GM18858 (cell line): ENCODE measurements at regions not wholly inside any gene's neighbourhood (a gene's known extent, or its start where the extent isn't known, plus 50 kb on each side); places are given as distances from the start of the nearest gene placed in this dataset.
"Not testable (repeated sequence)": the region's sequence is repeated elsewhere in the genome, so short reads cannot be mapped to it uniquely, and the experiment has no call there.

ENCODE experiments used
- ATAC-seq: cut with Tn5 transposase; IDR thresholded peaks from one replicate; pipeline ENCODE4 v1.9.1; 2021; ENCODE audit not compliant: unreplicated experiment

- ATAC-seq, result no peak
Observed at GRCh38 chr2:49807689-49808088, 653.4 kb upstream of the FSHR start.

GRCh38 chr2:49804111-49804510 is 649.8 kb upstream of the FSHR start:
- ATAC-seq, result no peak

- ATAC-seq, result no peak
Observed at GRCh38 chr2:49801898-49802450, 647.7 kb upstream of the FSHR start.

- ATAC-seq, result no peak
Observed at GRCh38 chr2:49798570-49798969, 644.3 kb upstream of the FSHR start.

- no peak for ATAC-seq
Observed at GRCh38 chr2:49796266-49796665, 642.0 kb upstream of the FSHR start.

DNA sequence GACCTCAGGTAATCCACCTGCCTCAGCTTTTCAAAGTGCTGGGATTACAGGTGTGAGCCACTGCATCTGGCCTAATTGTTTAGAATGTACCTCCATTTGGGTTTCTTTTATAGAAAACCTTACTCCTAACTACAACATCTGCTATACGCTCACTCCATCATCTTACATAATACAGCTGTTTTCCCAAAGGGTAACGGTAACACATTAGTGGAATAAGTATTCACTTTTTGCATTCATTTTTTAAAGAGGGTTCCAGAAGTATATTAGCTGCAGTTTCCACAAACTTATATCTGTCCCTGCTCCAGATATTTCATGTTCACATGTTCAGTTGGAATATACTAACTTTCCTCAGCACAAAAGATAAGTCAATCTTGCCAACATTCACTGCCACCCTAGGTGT is 640.1 kb upstream of the FSHR start:
- ATAC-seq, result no peak

DNA sequence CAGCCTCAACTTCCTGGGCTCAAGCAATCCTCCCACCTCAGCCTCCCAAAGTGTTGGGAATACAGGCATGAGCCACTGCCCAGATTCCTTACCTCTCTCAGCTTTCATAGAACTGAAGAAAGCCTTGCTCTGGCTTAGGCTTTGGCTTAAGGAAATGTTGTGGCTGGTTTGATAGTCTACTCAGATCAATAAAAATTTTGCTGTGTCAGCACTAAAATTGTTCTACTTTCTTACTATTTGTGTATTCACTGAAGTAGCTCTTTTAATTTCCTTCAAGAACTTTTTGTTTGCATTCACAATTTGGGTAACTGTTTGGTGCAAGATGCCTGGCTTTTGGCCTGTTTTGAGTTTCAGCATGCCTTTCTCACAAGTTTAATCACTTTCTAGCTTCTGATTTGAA is 634.0 kb upstream of the FSHR start:
- no peak for ATAC-seq

GRCh38 chr2:49780949-49781348 is 626.6 kb upstream of the FSHR start:
- ATAC-seq, result no peak

DNA sequence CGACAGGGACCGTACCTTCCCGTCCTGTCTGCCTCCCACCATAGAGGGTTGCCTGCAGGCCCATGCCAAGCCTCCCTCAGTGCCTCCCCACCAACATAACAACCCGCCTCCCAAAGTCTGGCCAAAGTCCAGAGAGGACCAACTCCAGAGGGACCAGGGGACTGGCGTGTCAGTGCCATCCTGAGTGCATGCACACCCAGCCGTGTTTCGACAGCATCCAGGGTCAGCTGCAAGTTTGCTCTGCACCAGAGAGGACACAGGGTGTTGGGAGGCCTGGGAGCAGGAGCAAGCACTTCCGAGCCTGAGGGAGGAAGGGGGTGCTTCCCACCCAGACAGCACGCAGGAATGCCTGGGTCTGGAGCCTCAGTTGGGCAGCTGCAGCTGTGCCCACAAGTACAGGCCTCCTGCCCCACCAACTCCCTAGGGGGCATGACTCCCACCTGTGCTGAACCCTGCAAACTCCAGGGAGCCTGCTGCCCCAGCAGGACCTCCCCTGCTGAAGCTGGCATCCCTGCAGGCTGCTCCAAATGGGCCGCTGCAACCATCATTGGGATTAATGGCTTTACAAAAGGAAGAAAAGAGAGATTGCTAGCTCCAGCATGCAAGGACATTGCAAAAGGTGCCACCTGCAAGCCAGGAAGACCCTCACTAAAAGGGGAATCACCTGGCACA is 618.1 kb upstream of the FSHR start:
- ATAC-seq, result no peak

DNA sequence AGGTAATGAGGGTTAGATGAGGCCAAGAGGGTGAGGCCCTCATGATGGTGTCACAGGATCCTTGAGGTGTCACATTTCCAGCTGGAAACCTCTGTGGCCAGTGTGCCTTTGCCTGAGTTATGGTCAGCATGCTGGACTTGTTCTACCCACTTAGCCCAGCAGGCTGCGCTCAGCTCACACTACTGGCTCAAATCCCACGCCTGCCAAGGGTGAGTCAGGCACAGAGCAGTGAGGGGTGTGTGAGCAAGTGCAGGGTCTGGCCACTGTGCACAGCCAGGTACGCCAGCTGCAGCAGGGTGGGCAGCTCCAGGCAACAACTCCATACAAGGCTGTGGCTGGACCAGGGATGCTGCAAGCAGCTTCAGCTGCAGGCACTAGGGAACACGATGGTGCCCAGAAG is 616.6 kb upstream of the FSHR start:
- ATAC-seq, result peak; percentile 44

GRCh38 chr2:49767316-49767715 is 613.0 kb upstream of the FSHR start:
- no peak for ATAC-seq

DNA sequence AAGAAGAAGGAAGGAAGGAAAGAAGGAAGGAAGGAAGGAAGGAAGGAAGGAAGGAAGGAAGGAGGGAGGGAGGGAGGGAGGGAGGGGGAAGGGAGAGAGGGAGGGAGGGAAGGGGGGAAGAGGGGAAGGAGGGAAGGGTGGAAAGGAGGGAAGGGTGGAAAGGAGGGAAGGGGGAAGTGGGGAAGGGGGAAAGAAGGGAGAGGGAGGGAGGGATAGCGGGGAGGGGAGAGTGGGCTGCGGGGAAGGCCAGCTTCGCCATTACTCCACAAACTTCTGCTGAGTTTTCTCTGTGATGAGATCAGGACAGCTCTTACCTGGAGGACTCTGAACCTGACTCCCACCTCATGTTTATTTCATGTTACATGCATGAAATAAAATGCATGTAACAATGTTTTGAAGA is 601.5 kb upstream of the FSHR start:
- ATAC-seq, result no peak

DNA sequence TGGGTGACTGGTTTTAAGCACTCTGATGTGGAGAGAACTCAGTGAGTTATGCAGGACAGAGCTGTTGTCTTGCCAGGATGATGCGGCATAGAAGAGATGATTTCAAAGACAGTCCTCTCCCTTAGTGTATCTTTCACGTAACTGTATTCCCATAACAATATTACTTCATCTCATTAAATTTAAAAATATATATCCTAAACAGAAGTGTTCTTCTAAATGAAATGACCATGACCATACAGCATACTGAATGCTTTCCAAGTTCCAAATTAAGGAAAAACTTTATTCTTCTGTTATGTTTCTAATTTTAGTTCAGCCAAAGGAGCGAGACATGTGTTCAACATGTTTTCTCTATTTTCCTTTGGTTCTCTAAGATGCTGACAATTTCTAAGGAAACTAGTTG is 600.1 kb upstream of the FSHR start:
- ATAC-seq, result no peak

- no peak for ATAC-seq
Observed at GRCh38 chr2:49753344-49753985, 599.1 kb upstream of the FSHR start.

DNA sequence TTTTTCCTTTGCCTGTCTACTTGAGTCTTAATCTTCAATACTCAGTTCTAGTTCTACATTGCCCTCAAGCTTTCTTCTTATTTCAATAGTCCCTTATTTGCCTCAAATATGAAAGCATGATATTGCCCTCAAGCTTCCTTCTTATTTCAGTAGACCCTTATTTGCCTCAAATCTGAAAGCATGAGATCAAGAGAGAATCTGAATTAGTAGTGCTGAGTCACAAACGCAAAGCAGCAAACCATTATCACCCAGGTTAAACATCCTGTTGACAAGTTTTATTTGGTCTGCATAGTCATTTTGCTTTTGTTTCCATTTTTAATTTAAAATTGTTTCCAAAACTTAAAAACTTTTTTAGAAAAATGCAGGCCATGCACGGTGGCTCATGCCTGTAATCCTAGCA is 583.3 kb upstream of the FSHR start:
- ATAC-seq, result no peak

GRCh38 chr2:49732924-49733323 is 578.6 kb upstream of the FSHR start:
- not testable (repeated sequence) for ATAC-seq

DNA sequence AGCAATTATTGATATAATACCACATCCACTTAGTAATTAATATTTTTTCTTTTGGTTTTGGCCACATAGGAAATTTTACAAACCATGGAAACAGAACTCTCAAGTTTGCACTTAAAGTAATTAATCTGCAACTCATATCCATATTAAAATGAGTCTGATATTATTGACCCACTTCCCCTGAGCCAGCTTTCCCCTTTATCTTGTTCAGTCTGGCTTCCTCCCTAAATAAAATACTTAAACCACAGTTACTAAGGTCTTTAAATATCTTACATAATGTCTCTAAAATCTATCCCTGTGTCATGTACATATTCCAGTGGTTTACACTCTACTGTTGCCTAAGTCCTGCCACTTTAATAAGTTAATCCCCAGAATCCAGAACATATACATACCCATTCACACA is 564.9 kb upstream of the FSHR start:
- ATAC-seq, result no peak

- no peak for ATAC-seq
Observed at GRCh38 chr2:49715597-49715996, 561.3 kb upstream of the FSHR start.

DNA sequence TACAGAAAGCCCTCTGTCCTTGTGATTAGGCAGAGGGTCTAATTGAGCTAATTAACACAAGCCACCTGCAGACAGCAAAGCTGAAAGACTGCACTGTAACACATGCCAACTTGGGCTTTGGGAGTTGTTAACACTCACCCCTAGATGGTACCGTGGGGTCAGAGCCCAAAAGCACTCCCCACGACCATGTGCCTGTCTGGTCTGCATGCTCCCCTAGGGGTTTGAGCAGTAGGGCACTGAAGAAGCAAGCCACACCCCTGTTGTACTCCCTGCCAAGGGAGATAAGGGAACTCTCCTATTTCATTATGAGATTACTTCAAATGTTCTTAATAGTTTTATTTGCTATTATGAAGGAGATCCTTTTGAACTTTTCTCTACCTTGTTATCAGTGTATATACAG is 560.1 kb upstream of the FSHR start:
- no peak for ATAC-seq

GRCh38 chr2:49702740-49703139 is 548.4 kb upstream of the FSHR start:
- no peak for ATAC-seq

- ATAC-seq, result no peak
Observed at GRCh38 chr2:49693961-49694360, 539.6 kb upstream of the FSHR start.

GRCh38 chr2:49692022-49692421 is 537.7 kb upstream of the FSHR start:
- ATAC-seq, result not testable (repeated sequence)

DNA sequence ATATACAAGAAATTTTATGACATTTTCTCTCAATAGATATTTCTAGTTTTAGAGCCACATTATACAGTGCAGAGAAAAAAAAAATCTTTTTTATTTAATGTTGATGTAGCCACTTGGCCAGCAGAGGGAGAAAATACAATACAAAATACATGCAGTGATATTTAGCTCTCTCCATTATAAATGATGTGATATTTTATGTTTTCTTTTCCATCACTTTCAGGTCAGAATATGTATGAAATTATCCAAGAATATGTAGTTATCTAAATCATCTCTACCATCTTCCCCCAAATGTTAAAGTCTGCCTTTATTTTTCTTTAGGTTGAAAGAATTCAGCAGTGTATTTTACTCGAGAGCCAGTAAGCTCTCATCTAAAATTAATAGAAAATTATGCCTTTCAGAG is 533.6 kb upstream of the FSHR start:
- no peak for ATAC-seq
